ENCODE measurements at regions not wholly inside any gene's neighbourhood (a gene's known extent, or its start where the extent isn't known, plus 50 kb on each side); places are given as distances from the start of the nearest gene placed in this dataset.

GRCh38 chr6:165969184-165969583, 198.5 kb downstream of the TBXT start:
- TF ChIP-seq, protein P1, sequence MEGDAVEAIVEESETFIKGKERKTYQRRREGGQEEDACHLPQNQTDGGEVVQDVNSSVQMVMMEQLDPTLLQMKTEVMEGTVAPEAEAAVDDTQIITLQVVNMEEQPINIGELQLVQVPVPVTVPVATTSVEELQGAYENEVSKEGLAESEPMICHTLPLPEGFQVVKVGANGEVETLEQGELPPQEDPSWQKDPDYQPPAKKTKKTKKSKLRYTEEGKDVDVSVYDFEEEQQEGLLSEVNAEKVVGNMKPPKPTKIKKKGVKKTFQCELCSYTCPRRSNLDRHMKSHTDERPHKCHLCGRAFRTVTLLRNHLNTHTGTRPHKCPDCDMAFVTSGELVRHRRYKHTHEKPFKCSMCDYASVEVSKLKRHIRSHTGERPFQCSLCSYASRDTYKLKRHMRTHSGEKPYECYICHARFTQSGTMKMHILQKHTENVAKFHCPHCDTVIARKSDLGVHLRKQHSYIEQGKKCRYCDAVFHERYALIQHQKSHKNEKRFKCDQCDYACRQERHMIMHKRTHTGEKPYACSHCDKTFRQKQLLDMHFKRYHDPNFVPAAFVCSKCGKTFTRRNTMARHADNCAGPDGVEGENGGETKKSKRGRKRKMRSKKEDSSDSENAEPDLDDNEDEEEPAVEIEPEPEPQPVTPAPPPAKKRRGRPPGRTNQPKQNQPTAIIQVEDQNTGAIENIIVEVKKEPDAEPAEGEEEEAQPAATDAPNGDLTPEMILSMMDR (IDR thresholded peaks at IDR 0.05; ENCODE audit: low read depth, low read length) = no peak
- no peak overlapping the region for H3K4me3 ChIP-seq (ENCODE audit: low read depth, low read length)

GRCh38 chr6:165968408-165968807, 199.2 kb downstream of the TBXT start:
- TF ChIP-seq, protein P1 (IDR thresholded peaks at IDR 0.05; ENCODE audit: low read depth, low read length) = no peak
- H3K4me3 ChIP-seq (ENCODE audit: low read depth, low read length) = no peak overlapping the region

- no peak overlapping the region for H3K4me3 ChIP-seq (ENCODE audit: low read depth, low read length)
- TF ChIP-seq, protein P1 (IDR thresholded peaks at IDR 0.05; ENCODE audit: low read depth, low read length) = no peak
Measured at GRCh38 chr6:165967810-165968407, 199.7 kb downstream of the TBXT start.

DNA sequence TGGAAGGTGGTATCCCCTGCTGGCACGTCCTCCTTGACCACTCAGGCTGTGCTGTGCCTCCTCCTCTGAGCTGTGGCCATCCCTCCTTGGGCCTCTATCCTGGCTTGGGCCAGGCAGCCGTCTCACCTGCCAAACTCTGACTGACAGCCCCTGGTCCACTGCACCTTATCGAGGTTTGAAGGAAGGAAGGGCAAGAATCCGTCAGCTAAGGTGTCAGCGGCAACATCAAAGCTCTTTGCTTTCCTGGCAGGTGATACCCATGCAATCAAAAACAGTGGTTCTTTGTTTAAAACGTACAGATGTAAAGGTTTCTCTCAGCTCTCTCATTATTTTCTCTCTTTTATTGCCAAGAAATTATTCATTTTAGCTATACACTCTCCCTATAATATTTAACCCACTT, 203.9 kb downstream of the TBXT start:
- TF ChIP-seq, protein P1 (IDR thresholded peaks at IDR 0.05; ENCODE audit: low read depth, low read length) = no peak
- H3K4me3 ChIP-seq (ENCODE audit: low read depth, low read length) = no peak overlapping the region

GRCh38 chr6:165962366-165962765, 205.3 kb downstream of the TBXT start:
- no peak overlapping the region for H3K4me3 ChIP-seq (ENCODE audit: low read depth, low read length)
- TF ChIP-seq, protein P1 (IDR thresholded peaks at IDR 0.05; ENCODE audit: low read depth, low read length) = no peak

- H3K4me3 ChIP-seq (ENCODE audit: low read depth, low read length) = no peak overlapping the region
- TF ChIP-seq, protein P1 (IDR thresholded peaks at IDR 0.05; ENCODE audit: low read depth, low read length) = no peak
Measured at GRCh38 chr6:165961233-165961632, 206.4 kb downstream of the TBXT start.

DNA sequence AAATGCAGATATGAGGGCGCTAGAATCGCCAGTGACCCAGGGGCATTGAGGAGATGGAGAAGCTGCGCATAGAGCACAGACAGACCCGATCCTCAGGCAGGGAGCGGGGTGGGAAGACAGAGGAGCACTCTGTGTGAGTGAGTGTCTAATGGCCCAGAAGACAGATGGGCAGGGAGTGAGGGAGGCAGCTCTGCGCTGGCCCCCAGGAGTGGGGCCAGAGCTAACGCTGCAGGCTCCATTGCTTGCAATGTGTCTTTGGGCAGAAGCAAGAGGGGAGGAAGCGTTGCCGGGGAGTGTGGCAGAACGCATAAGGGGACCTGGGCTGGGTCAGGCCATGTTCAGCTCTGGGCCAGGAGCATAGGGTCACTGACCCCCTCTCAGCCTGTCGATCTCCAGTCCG, 207.0 kb downstream of the TBXT start:
- TF ChIP-seq, protein P1 (IDR thresholded peaks at IDR 0.05; ENCODE audit: low read depth, low read length) = no peak
- no peak overlapping the region for H3K4me3 ChIP-seq (ENCODE audit: low read depth, low read length)

All from WI38 (cell line).